GM19023 (cell line): ENCODE measurements at regions not wholly inside any gene's neighbourhood (a gene's known extent, or its start where the extent isn't known, plus 50 kb on each side); places are given as distances from the start of the nearest gene placed in this dataset.

Experiments
- ATAC-seq: cut with Tn5 transposase; IDR thresholded peaks from one replicate; pipeline ENCODE4 v1.9.1; 2021; ENCODE audit warnings: mild to moderate bottlenecking, moderate library complexity; ENCODE audit not compliant: unreplicated experiment

GRCh38 chr6:170232186-170233002 lies 58.5 kb downstream of the DLL1 start:
- ATAC-seq, result no peak

- ATAC-seq, result no peak
These were observed 59.3 kb downstream of the DLL1 start for GRCh38 chr6:170231293-170232185.

GRCh38 chr6:170230520-170231292 lies 60.2 kb downstream of the DLL1 start:
- ATAC-seq, result no peak

- ATAC-seq, result no peak
These were observed 60.9 kb downstream of the DLL1 start for GRCh38 chr6:170229851-170230519.

- ATAC-seq, result no peak
These were observed 61.5 kb downstream of the DLL1 start for GRCh38 chr6:170229396-170229795.

- ATAC-seq, result no peak
These were observed 62.0 kb downstream of the DLL1 start for GRCh38 chr6:170228946-170229310.

GRCh38 chr6:170227996-170228945 lies 62.6 kb downstream of the DLL1 start:
- ATAC-seq, result no peak

- no peak for ATAC-seq
These were observed 63.3 kb downstream of the DLL1 start for GRCh38 chr6:170227521-170227983.

- ATAC-seq, result no peak
These were observed 64.2 kb downstream of the DLL1 start for GRCh38 chr6:170226647-170227046.

- no peak for ATAC-seq
These were observed 64.9 kb downstream of the DLL1 start for GRCh38 chr6:170225852-170226417.

GRCh38 chr6:170224694-170225660 lies 65.9 kb downstream of the DLL1 start:
- ATAC-seq, result no peak

- ATAC-seq, result no peak
These were observed 66.9 kb downstream of the DLL1 start for GRCh38 chr6:170223718-170224693.

- ATAC-seq, result no peak
These were observed 68.1 kb downstream of the DLL1 start for GRCh38 chr6:170222498-170223471.

- no peak for ATAC-seq
These were observed 69.0 kb downstream of the DLL1 start for GRCh38 chr6:170221753-170222400.
